ENCODE measurements at regions not wholly inside any gene's neighbourhood (a gene's known extent, or its start where the extent isn't known, plus 50 kb on each side); places are given as distances from the start of the nearest gene placed in this dataset.

GRCh38 chr4:173703021-173703420, 173.0 kb upstream of the HAND2 start:
- DNase-seq (ENCODE audit: low read depth, low spot score): no peak

- no peak for DNase-seq (ENCODE audit: low read depth, low spot score)
Observed at GRCh38 chr4:173700650-173701049, 170.6 kb upstream of the HAND2 start.

GRCh38 chr4:173699841-173700475, 169.9 kb upstream of the HAND2 start:
- DNase-seq (ENCODE audit: low read depth, low spot score): no peak

- DNase-seq (ENCODE audit: low read depth, low spot score): no peak
Observed at GRCh38 chr4:173698557-173699262, 168.7 kb upstream of the HAND2 start.

- DNase-seq (ENCODE audit: low read depth, low spot score): no peak
Observed at GRCh38 chr4:173697840-173698239, 167.8 kb upstream of the HAND2 start.

GRCh38 chr4:173696551-173696950, 166.5 kb upstream of the HAND2 start:
- no peak for DNase-seq (ENCODE audit: low read depth, low spot score)

- no peak for DNase-seq (ENCODE audit: low read depth, low spot score)
Observed at GRCh38 chr4:173696011-173696410, 166.0 kb upstream of the HAND2 start.

- DNase-seq (ENCODE audit: low read depth, low spot score): no peak
Observed at GRCh38 chr4:173685831-173686210, 155.8 kb upstream of the HAND2 start.

- DNase-seq (ENCODE audit: low read depth, low spot score): no peak
Observed at GRCh38 chr4:173685165-173685830, 155.3 kb upstream of the HAND2 start.

- no peak for DNase-seq (ENCODE audit: low read depth, low spot score)
Observed at GRCh38 chr4:173684223-173684622, 154.2 kb upstream of the HAND2 start.

- no peak for DNase-seq (ENCODE audit: low read depth, low spot score)
Observed at GRCh38 chr4:173682609-173683008, 152.6 kb upstream of the HAND2 start.

GRCh38 chr4:173680278-173680677, 150.2 kb upstream of the HAND2 start:
- no peak for DNase-seq (ENCODE audit: low read depth, low spot score)

GRCh38 chr4:173675446-173675845, 145.4 kb upstream of the HAND2 start:
- DNase-seq (ENCODE audit: low read depth, low spot score): no peak

GRCh38 chr4:173669460-173670179, 139.6 kb upstream of the HAND2 start:
- DNase-seq (ENCODE audit: low read depth, low spot score): no peak

GRCh38 chr4:173661001-173661400, 131.0 kb upstream of the HAND2 start:
- no peak for DNase-seq (ENCODE audit: low read depth, low spot score)

GRCh38 chr4:173656898-173657297, 126.9 kb upstream of the HAND2 start:
- DNase-seq (ENCODE audit: low read depth, low spot score): no peak

GRCh38 chr4:173652283-173652931, 122.4 kb upstream of the HAND2 start:
- DNase-seq (ENCODE audit: low read depth, low spot score): no peak

GRCh38 chr4:173651651-173652282, 121.7 kb upstream of the HAND2 start:
- DNase-seq (ENCODE audit: low read depth, low spot score): no peak

- no peak for DNase-seq (ENCODE audit: low read depth, low spot score)
Observed at GRCh38 chr4:173647902-173648301, 117.9 kb upstream of the HAND2 start.

GRCh38 chr4:173642509-173642908, 112.5 kb upstream of the HAND2 start:
- DNase-seq (ENCODE audit: low read depth, low spot score): no peak

- no peak for DNase-seq (ENCODE audit: low read depth, low spot score)
Observed at GRCh38 chr4:173635395-173635794, 105.4 kb upstream of the HAND2 start.
